HG02884 (cell line): ENCODE measurements at regions not wholly inside any gene's neighbourhood (a gene's known extent, or its start where the extent isn't known, plus 50 kb on each side); places are given as distances from the start of the nearest gene placed in this dataset.
A peak's percentile ranks its signal among the peaks of the same experiment; 100 is the strongest.
"Not testable (repeated sequence)": the region's sequence is repeated elsewhere in the genome, so short reads cannot be mapped to it uniquely, and the experiment has no call there.

Experiments used
- ATAC-seq: cut with Tn5 transposase; IDR thresholded peaks from one replicate; pipeline ENCODE4 v1.9.1; 2021; ENCODE audit warnings: mild to moderate bottlenecking, moderate library complexity; ENCODE audit not compliant: unreplicated experiment

DNA sequence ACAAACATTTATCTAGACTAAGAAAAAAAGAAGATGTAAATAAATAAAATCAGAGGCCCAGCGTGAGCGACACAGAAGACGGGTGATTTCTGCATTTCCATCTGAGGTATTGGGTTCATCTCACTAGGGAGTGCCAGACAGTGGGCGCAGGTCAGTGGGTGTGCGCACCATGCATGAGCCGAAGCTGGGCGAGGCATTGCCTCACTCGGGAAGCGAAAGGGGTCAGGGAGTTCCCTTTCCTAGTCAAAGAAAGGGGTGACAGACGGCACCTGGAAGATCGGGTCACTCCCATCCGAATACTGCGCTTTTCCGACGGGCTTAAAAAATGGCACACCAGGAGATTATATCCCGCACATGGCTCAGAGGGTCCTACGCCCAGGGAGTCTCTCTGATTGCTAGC lies 79.5 kb upstream of the ABCD2 start:
- ATAC-seq = not testable (repeated sequence)

DNA sequence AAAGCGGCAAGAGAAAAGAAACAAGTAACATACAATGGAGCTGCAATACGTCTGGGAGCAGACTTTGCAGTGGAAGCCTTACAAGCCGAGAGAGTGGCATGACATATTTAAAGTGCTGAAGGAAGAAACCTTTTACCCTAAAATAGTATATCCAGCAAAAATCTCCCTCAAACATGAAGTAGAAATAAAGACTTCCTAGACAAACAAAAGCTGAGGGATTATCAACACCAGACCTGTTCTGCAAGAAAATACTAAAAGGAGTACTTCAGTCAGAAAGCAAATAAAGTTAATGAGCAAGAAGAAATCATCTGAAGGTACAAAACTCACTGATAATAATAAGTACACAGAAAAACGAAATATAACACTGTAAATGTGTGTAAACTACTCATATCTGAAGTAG lies 77.5 kb upstream of the ABCD2 start:
- no peak for ATAC-seq

DNA sequence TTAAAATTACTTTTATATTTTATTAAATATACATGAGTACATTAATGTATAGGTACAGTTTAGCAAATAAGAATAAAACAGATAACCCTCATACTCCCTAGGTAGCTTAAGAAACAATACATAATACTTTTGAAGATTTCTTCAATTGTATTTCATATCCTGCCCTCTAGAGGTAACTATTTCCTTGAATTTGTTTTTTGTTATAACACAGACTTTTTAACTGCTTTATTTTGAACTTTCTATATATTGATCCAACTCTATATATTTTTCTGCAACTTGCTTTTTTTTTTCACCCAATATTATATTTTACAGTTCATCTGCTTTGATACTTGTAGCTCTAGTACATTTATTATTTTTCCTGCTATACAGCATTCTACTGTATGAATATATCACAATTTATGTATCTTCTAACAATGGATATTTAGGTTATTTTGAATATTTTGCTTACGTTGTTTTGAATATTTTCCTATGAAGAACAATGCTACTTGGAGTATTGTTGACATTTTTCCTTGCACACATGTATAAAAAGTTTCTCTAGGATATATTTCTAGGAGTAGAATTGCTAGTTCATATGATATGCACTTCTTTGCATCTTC lies 72.8 kb upstream of the ABCD2 start:
- ATAC-seq = peak; percentile 63

DNA sequence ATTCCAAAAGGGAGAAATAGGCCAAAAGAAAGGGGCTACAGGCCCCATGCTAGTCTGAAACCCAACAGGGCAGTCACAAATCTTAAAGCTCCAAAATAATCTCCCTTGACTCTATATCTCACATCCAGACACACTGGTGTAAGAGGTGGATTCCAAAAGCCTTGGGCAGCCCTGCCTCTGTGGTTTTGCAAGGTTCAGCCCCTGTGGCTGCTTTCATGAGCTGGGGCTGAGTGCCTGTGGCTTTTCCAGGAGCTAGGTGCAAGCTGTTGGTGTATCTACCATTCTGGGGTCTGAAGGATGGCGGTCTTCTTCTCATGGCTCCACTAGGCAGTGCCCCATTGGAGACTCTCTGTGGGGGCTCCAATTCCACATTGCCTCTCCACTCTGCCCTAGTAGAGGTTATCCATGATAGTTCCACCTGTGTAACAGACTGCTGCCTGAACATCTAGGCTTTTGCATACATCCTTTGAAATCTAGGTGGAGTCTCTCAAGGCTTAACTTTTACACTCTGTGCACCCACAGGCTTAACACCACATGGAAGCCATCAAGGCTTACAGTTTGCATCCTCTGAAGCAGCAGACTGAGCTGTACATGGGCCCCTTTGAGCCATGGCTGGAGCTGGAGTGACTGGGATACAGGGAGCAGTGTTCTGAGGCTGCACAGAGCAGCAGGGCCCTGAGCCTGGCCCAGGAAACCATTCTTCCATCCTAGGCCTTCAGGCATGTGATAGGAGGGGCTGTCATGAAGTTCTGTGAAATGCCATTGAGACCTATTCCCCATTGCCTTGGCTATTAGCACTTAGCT lies 66.5 kb upstream of the ABCD2 start:
- ATAC-seq = no peak

DNA sequence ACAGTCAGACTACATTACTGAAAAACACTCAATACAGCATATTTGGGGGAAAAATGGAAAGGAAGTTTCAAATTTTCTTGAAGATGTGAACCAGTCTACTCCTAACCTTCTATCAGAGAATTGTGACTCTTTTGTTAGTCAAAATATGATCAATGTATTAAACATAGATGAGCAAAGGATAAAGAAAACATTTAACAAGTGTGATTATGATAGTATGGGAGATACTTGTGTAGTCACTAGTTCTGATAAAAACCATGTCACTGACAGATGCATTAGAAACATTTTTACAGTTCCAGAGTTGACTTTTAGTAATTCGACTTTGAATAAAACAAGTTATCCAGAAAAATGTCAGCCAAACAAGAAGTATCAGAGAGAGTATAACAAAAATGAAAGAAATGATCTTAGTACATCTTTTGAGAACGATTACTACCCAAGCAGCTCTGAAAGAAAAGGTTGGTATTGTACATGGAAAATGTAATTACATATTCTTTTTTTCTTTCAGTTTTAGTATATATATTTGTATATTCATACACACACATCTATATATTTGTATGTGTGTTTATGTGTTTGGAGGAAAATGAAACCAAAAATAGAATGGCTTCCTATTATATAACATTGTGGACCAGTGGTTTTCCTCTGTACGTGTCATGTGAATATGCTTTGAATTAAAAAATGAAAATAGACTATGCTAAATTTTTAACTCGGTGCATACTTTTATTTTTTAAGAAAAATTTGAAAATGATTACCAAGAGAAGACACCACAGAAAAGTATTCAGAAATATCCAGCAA lies 63.3 kb upstream of the ABCD2 start:
- ATAC-seq = no peak

DNA sequence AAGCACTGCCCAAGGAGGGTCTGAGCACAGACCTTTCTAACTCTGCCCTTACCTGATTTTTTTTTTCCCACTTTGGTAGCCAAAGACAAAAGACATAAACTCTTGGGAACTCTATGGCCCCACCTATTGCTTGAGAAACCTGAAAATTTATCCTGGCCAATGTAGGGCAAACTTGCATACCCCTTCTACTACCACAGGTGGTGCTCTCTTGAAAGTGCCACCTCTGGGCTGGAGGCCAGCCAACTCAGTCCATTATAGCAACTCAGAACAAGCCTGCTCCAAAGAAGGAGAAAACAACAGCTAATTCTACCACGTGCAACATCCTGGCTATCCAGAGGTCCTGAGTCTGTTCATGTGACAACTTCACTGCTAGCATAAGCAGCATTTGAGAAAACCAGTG lies 55.7 kb upstream of the ABCD2 start:
- no peak for ATAC-seq

DNA sequence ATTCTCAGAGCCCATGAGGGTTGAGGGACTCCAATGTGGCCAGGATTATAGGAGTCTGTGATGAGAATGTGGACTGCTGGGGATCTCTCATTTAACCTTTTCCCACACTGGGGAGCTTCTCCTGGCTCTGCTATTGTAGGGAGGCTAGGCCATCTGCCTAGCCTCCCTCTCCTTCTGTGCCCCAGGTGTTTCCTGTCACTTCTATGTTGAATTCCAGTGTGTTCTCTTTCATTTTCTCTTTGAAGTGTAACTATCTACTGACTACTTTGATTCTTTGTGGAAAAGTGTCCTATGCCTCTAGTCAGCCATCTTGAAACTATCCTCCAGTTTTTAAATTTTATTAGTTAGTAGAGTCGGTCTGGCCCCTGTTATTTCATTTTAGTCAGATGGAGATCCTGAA lies 53.4 kb upstream of the ABCD2 start:
- ATAC-seq = no peak

DNA sequence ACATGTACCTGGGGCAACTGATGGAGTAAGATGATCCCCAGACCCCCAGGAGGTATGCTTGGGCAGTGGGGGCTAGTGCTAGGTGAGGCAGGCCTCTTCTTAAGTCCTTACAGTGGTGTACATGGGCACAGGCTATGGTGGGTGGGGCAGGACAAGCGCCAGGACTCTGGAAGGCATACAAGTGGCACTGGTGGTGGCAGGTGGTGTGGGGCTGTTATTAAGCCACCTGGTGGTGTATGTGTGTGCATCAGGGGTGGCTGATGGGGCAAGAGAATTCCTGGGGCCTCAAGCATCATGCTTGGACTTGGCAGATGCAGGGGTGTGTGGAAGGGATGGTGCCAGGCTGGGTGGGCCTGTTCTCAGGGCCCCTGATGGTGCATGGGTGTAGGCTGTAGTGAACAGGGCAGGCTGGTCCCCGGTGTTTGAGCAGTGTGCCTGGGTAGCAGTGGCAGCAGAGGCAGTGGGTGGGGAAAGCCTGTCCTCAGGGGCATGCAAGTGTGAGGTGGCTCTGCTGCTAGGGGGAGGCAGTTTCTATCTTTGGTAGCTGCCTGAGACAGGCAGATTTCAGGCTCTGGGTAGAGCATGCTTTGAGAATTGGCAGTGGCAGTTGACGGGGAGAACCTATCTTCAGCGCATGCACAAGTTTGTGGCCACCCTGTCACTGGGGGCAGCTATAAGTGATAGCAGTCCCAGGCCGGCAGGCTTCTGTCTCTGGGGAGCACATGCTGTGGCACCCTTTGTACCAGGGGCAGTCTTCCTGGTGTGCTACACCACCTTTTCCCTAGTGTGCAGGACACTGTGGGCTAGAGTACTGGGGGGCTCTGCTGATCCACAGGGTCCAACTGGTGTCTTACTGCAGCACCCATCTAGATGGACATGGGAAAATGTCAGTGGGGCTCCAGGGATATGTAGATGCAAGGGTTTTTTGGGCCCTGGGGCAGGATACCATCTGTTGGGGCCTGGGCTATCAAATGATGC lies 52.6 kb upstream of the ABCD2 start:
- ATAC-seq = no peak

DNA sequence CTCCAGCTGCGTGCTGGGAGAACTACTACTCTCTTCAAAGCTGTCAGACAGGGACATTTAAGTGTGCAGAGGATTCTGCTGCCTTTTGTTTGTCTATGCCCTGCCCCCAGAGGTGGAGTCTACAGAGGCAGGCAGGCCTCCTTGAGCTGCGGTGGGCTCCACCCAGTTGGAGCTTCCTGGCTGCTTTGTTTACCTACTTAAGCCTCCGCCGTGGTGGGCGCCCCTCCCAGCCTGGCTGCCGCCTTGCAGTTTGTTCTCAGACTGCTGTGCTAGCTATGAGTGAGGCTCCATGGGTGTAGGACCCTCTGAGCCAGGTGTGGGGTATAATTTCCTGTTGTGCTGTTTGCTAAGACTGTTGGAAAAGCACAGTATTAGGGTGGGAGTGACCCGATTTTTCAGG lies 49.9 kb upstream of the ABCD2 start:
- ATAC-seq = not testable (repeated sequence)
